Skeletal muscle satellite cell (primary cell): ENCODE measurements at regions not wholly inside any gene's neighbourhood (a gene's known extent, or its start where the extent isn't known, plus 50 kb on each side); places are given as distances from the start of the nearest gene placed in this dataset.
"Not testable (repeated sequence)": the region's sequence is repeated elsewhere in the genome, so short reads cannot be mapped to it uniquely, and the experiment has no call there.

Experiments used
- H3K27me3 ChIP-seq: 2 replicates; pipeline ENCODE4 v1.7.0; 2013; ENCODE audit warnings: low read length; ENCODE audit not compliant: control insufficient read depth, insufficient read depth
- H3K36me3 ChIP-seq: 2 replicates; pipeline ENCODE4 v1.7.0; 2013; ENCODE audit warnings: mild to moderate bottlenecking, control low read depth, low read length; ENCODE audit not compliant: insufficient read depth
- H3K4me1 ChIP-seq: 2 replicates; pipeline ENCODE4 v1.7.0; 2013; ENCODE audit warnings: low read length; ENCODE audit not compliant: control insufficient read depth, insufficient read depth
- H3K4me2 ChIP-seq: 2 replicates; pipeline ENCODE4 v1.7.0; 2013; ENCODE audit warnings: mild to moderate bottlenecking, low read length
- H3K4me3 ChIP-seq: 2 replicates; pipeline ENCODE4 v1.7.0; 2013; ENCODE audit warnings: low read length
- H3K9ac ChIP-seq: 2 replicates; pipeline ENCODE4 v1.7.0; 2013; ENCODE audit warnings: mild to moderate bottlenecking, low read depth, low read length, moderate library complexity
- H3K9me3 ChIP-seq: replicated peaks from 2 replicates; pipeline ENCODE4 v1.7.0; 2013; ENCODE audit warnings: mild to moderate bottlenecking, control low read depth, low read length

- peaks cover 20% of the 10 kb centered on the region for H3K9me3 ChIP-seq
- no peaks in the 10 kb centered on the region for H3K4me1 ChIP-seq
- no peak overlapping the region for H3K4me3 ChIP-seq
- no peaks in the 10 kb centered on the region for H3K36me3 ChIP-seq
- no peak overlapping the region for H3K4me2 ChIP-seq
- H3K27me3 ChIP-seq: no peaks in the 10 kb centered on the region
- H3K9ac ChIP-seq: no peak overlapping the region
Observed at GRCh38 chr2:129482626-129483025, 496.8 kb upstream of the RAB6C start.

- peaks cover 20% of the 10 kb centered on the region for H3K9me3 ChIP-seq
- H3K4me2 ChIP-seq: no peak overlapping the region
- no peak overlapping the region for H3K4me3 ChIP-seq
- H3K4me1 ChIP-seq: no peaks in the 10 kb centered on the region
- H3K9ac ChIP-seq: no peak overlapping the region
- H3K27me3 ChIP-seq: no peaks in the 10 kb centered on the region
- H3K36me3 ChIP-seq: no peaks in the 10 kb centered on the region
Observed at GRCh38 chr2:129483366-129483765, 496.1 kb upstream of the RAB6C start.

GRCh38 chr2:129484999-129485897 lies 494.2 kb upstream of the RAB6C start:
- Histone ChIP-seq H3K9ac (no peak overlapping the region), H3K9me3 (peaks cover 13% of the 10 kb centered on the region), H3K4me3 (no peak overlapping the region), H3K27me3 (no peaks in the 10 kb centered on the region), H3K36me3 (no peaks in the 10 kb centered on the region), H3K4me2 (no peak overlapping the region), H3K4me1 (no peaks in the 10 kb centered on the region)

- Histone ChIP-seq H3K36me3 (no peaks in the 10 kb centered on the region), H3K4me3 (no peak overlapping the region), H3K4me1 (no peaks in the 10 kb centered on the region), H3K9me3 (peaks cover 17% of the 10 kb centered on the region), H3K27me3 (no peaks in the 10 kb centered on the region), H3K4me2 (no peak overlapping the region), H3K9ac (no peak overlapping the region)
Observed at GRCh38 chr2:129488376-129488775, 491.1 kb upstream of the RAB6C start.

- Histone ChIP-seq H3K4me3 (no peak overlapping the region), H3K4me1 (no peaks in the 10 kb centered on the region), H3K27me3 (no peaks in the 10 kb centered on the region), H3K9ac (no peak overlapping the region), H3K9me3 (peaks cover 13% of the 10 kb centered on the region), H3K4me2 (no peak overlapping the region), H3K36me3 (no peaks in the 10 kb centered on the region)
Observed at GRCh38 chr2:129490641-129491040, 488.8 kb upstream of the RAB6C start.

- Histone ChIP-seq H3K4me3 (no peak overlapping the region), H3K4me2 (no peak overlapping the region), H3K9ac (no peak overlapping the region), H3K4me1 (no peaks in the 10 kb centered on the region), H3K9me3 (peaks cover 7% of the 10 kb centered on the region), H3K27me3 (no peaks in the 10 kb centered on the region), H3K36me3 (no peaks in the 10 kb centered on the region)
Observed at GRCh38 chr2:129491308-129491707, 488.2 kb upstream of the RAB6C start.

GRCh38 chr2:129492548-129492947 lies 486.9 kb upstream of the RAB6C start:
- H3K4me1 ChIP-seq: no peaks in the 10 kb centered on the region
- H3K36me3 ChIP-seq: no peaks in the 10 kb centered on the region
- peaks cover 4% of the 10 kb centered on the region for H3K9me3 ChIP-seq
- H3K9ac ChIP-seq: no peak overlapping the region
- no peaks in the 10 kb centered on the region for H3K27me3 ChIP-seq
- H3K4me3 ChIP-seq: no peak overlapping the region
- no peak overlapping the region for H3K4me2 ChIP-seq

- H3K4me3 ChIP-seq: no peak overlapping the region
- H3K4me1 ChIP-seq: no peaks in the 10 kb centered on the region
- no peak overlapping the region for H3K4me2 ChIP-seq
- no peaks in the 10 kb centered on the region for H3K36me3 ChIP-seq
- no peaks in the 10 kb centered on the region for H3K9me3 ChIP-seq
- H3K9ac ChIP-seq: no peak overlapping the region
- no peaks in the 10 kb centered on the region for H3K27me3 ChIP-seq
Observed at GRCh38 chr2:129499747-129500146, 479.7 kb upstream of the RAB6C start.

- H3K27me3 ChIP-seq: no peaks in the 10 kb centered on the region
- H3K4me2 ChIP-seq: no peak overlapping the region
- H3K36me3 ChIP-seq: no peaks in the 10 kb centered on the region
Observed at GRCh38 chr2:129502781-129503180, 476.7 kb upstream of the RAB6C start.

GRCh38 chr2:129504646-129505045 lies 474.8 kb upstream of the RAB6C start:
- no peaks in the 10 kb centered on the region for H3K27me3 ChIP-seq
- no peak overlapping the region for H3K9ac ChIP-seq
- no peaks in the 10 kb centered on the region for H3K9me3 ChIP-seq
- H3K36me3 ChIP-seq: no peaks in the 10 kb centered on the region
- H3K4me1 ChIP-seq: no peaks in the 10 kb centered on the region
- no peak overlapping the region for H3K4me3 ChIP-seq
- no peak overlapping the region for H3K4me2 ChIP-seq

More at GRCh38 chr2:129502781-129503180, 476.7 kb upstream of the RAB6C start:
- Histone ChIP-seq H3K9ac (no peak overlapping the region), H3K4me1 (no peaks in the 10 kb centered on the region), H3K4me3 (no peak overlapping the region), H3K9me3 (no peaks in the 10 kb centered on the region)

- H3K4me2 ChIP-seq: no peak overlapping the region
- no peaks in the 10 kb centered on the region for H3K4me1 ChIP-seq
- H3K9me3 ChIP-seq: peaks cover 10% of the 10 kb centered on the region
- H3K27me3 ChIP-seq: no peaks in the 10 kb centered on the region
- H3K36me3 ChIP-seq: no peaks in the 10 kb centered on the region
- no peak overlapping the region for H3K4me3 ChIP-seq
- H3K9ac ChIP-seq: no peak overlapping the region
Observed at GRCh38 chr2:129518937-129519336, 460.5 kb upstream of the RAB6C start.

- H3K4me1 ChIP-seq, H3K9ac ChIP-seq, H3K36me3 ChIP-seq, H3K9me3 ChIP-seq, H3K27me3 ChIP-seq, H3K4me3 ChIP-seq, H3K4me2 ChIP-seq: not testable (repeated sequence)
Observed at GRCh38 chr2:129532158-129532557, 447.3 kb upstream of the RAB6C start.
